A673 (cell line): ENCODE measurements at regions not wholly inside any gene's neighbourhood (a gene's known extent, or its start where the extent isn't known, plus 50 kb on each side); places are given as distances from the start of the nearest gene placed in this dataset.

Experiments used
- BruUV-seq: library from RNA; stranded (reverse); fragments of 400-500 nt; replicated peaks from 2 replicates; lab custom pipeline; 2021; lab: Mats Ljungman, UMichigan
- CTCF ChIA-PET: fragments of 300-600 bp; sonication (Branson Sonifier 250); formaldehyde crosslinking; loops from one replicate; lab custom pipeline; 2022; ENCODE audit warnings: antibody characterized with exemption; lab: Charles Lee
- POLR2A ChIA-PET: fragments of 300-600 bp; sonication (Branson Sonifier 250); formaldehyde crosslinking; loops from one replicate; lab custom pipeline; 2022; ENCODE audit warnings: antibody characterized with exemption; ENCODE audit not compliant: low non-redundant PET; lab: Charles Lee
- DNase-seq: peaks from one replicate; pipeline ENCODE4 v3.0.0-alpha.2; 2015; ENCODE audit warnings: low spot score
- H3K27ac ChIP-seq: fragments of 200-600 bp; sonication (generic); 2 replicates; pipeline ENCODE4 v1.5.1; 2016; ENCODE audit warnings: mixed run types, low read depth, mild to moderate bottlenecking, mixed read lengths, antibody characterized with exemption, low read length; ENCODE audit not compliant: poor library complexity, severe bottlenecking
- H3K27me3 ChIP-seq: fragments of 200-600 bp; sonication (generic); replicated peaks from 2 replicates; pipeline ENCODE4 v1.6.1; 2017; ENCODE audit warnings: mixed run types, low read depth, mild to moderate bottlenecking, mixed read lengths, antibody characterized with exemption, low read length; ENCODE audit not compliant: insufficient read depth, poor library complexity
- H3K36me3 ChIP-seq: fragments of 200-600 bp; sonication (generic); 2 replicates; pipeline ENCODE4 v1.6.1; 2016; ENCODE audit warnings: mixed run types, mild to moderate bottlenecking, mixed read lengths, antibody characterized with exemption, low read length; ENCODE audit not compliant: insufficient read depth, poor library complexity, severe bottlenecking
- H3K4me1 ChIP-seq: fragments of 200-600 bp; sonication (generic); 2 replicates; pipeline ENCODE4 v1.6.1; 2017; ENCODE audit warnings: mixed run types, mild to moderate bottlenecking, mixed read lengths, antibody characterized with exemption, low read length; ENCODE audit not compliant: insufficient read depth, poor library complexity, severe bottlenecking
- H3K4me3 ChIP-seq: fragments of 200-600 bp; sonication (generic); 2 replicates; pipeline ENCODE4 v1.5.1; 2016; ENCODE audit warnings: low read depth, mixed run types, mild to moderate bottlenecking, mixed read lengths, low read length; ENCODE audit not compliant: poor library complexity, severe bottlenecking
- H3K9me3 ChIP-seq: fragments of 200-600 bp; sonication (generic); 2 replicates; pipeline ENCODE4 v1.6.1; 2016; ENCODE audit warnings: mixed run types, low read depth, mild to moderate bottlenecking, mixed read lengths, antibody characterized with exemption, low read length; ENCODE audit not compliant: poor library complexity, severe bottlenecking
- EZH2 ChIP-seq: fragments of 200-600 bp; sonication (generic); IDR thresholded peaks from 2 replicates; pipeline ENCODE4 v1.6.1; 2017; ENCODE audit warnings: borderline replicate concordance, low read depth, mild to moderate bottlenecking, mixed read lengths, antibody characterized with exemption, low read length; ENCODE audit not compliant: poor library complexity, severe bottlenecking
- intact Hi-C: fragments of 100-400 bp; cut with micrococcal nuclease; formaldehyde crosslinking; loops from one replicate; pipeline ENCODE4 v1.10.0; 2022; ENCODE audit not compliant: unreplicated experiment
- TF ChIP-seq, protein P1 (sequence below): fragments of 300-800, 200-600 bp; sonication (generic); conservative IDR thresholded peaks from 2 replicates; pipeline ENCODE4 v1.5.1; 2017; ENCODE audit warnings: low read depth, mild to moderate bottlenecking, antibody characterized with exemption, low read length, moderate library complexity, mixed read lengths

GRCh38 chr3:82423268-82424030, 662.0 kb upstream of the GBE1 start:
- POLR2A ChIA-PET = no interaction called here
- BruUV-seq = no TSS peak
- TF ChIP-seq, protein P1, sequence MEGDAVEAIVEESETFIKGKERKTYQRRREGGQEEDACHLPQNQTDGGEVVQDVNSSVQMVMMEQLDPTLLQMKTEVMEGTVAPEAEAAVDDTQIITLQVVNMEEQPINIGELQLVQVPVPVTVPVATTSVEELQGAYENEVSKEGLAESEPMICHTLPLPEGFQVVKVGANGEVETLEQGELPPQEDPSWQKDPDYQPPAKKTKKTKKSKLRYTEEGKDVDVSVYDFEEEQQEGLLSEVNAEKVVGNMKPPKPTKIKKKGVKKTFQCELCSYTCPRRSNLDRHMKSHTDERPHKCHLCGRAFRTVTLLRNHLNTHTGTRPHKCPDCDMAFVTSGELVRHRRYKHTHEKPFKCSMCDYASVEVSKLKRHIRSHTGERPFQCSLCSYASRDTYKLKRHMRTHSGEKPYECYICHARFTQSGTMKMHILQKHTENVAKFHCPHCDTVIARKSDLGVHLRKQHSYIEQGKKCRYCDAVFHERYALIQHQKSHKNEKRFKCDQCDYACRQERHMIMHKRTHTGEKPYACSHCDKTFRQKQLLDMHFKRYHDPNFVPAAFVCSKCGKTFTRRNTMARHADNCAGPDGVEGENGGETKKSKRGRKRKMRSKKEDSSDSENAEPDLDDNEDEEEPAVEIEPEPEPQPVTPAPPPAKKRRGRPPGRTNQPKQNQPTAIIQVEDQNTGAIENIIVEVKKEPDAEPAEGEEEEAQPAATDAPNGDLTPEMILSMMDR = no peak
- no peak for TF ChIP-seq EZH2

GRCh38 chr3:82416830-82417229, 655.4 kb upstream of the GBE1 start:
- CTCF ChIA-PET = no interaction called here
- H3K27me3 ChIP-seq = no peaks in the 10 kb centered on the region
- H3K4me3 ChIP-seq = no peak overlapping the region
- H3K4me1 ChIP-seq = no peaks in the 10 kb centered on the region
- H3K9me3 ChIP-seq = peaks cover 7% of the 10 kb centered on the region
- POLR2A ChIA-PET = no interaction called here
- no TSS peak for BruUV-seq
- H3K36me3 ChIP-seq = no peaks in the 10 kb centered on the region
- intact Hi-C loops = no loop called here
- DNase-seq = no peak
- H3K27ac ChIP-seq = no peak overlapping the region
- TF ChIP-seq, protein P1 = no peak
- no peak for TF ChIP-seq EZH2

More at GRCh38 chr3:82423268-82424030, 662.0 kb upstream of the GBE1 start:
- H3K36me3 ChIP-seq = no peaks in the 10 kb centered on the region
- intact Hi-C loops = no loop called here
- no peaks in the 10 kb centered on the region for H3K4me1 ChIP-seq
- no peaks in the 10 kb centered on the region for H3K27me3 ChIP-seq
- no peak overlapping the region for H3K27ac ChIP-seq
- H3K4me3 ChIP-seq = no peak overlapping the region
- no peaks in the 10 kb centered on the region for H3K9me3 ChIP-seq
- no peak for DNase-seq
- CTCF ChIA-PET = no interaction called here

GRCh38 chr3:82416349-82416748, 654.9 kb upstream of the GBE1 start:
- ChIA-PET CTCF (no interaction called here), POLR2A (no interaction called here)
- H3K27me3 ChIP-seq = no peaks in the 10 kb centered on the region
- DNase-seq = no peak
- H3K36me3 ChIP-seq = no peaks in the 10 kb centered on the region
- H3K27ac ChIP-seq = no peak overlapping the region
- BruUV-seq = no TSS peak
- peaks cover 7% of the 10 kb centered on the region for H3K9me3 ChIP-seq
- no peaks in the 10 kb centered on the region for H3K4me1 ChIP-seq
- H3K4me3 ChIP-seq = no peak overlapping the region
- intact Hi-C loops = no loop called here
- TF ChIP-seq, protein P1 = no peak
- no peak for TF ChIP-seq EZH2
